ENCODE measurements at regions not wholly inside any gene's neighbourhood (a gene's known extent, or its start where the extent isn't known, plus 50 kb on each side); places are given as distances from the start of the nearest gene placed in this dataset.
"Not testable (repeated sequence)": the region's sequence is repeated elsewhere in the genome, so short reads cannot be mapped to it uniquely, and the experiment has no call there.

DNA sequence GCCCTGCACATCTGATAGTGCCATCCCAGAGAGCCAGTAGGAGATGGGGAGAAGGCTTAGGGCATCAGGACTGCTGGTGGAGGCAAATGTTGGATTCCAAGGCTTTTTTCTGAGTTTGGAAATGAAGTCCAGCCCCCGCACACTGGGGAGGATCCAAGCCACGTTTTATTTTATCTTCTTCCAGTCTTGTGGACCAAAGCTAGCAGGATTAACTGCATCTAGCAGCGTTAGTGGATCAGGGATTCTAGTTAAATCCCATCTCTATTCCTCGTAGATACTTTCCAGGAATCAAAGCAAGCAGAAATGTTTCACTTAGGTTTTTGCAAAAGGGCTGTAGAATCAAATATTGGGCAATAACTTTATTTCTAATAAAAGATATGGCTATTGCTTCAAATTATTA, 114.7 kb upstream of the OR13F1 start:
- TF ChIP-seq POLR2A (IDR thresholded peaks at IDR 0.05; ENCODE audit: low read depth, low read length): no peak
- TF ChIP-seq, protein P1, sequence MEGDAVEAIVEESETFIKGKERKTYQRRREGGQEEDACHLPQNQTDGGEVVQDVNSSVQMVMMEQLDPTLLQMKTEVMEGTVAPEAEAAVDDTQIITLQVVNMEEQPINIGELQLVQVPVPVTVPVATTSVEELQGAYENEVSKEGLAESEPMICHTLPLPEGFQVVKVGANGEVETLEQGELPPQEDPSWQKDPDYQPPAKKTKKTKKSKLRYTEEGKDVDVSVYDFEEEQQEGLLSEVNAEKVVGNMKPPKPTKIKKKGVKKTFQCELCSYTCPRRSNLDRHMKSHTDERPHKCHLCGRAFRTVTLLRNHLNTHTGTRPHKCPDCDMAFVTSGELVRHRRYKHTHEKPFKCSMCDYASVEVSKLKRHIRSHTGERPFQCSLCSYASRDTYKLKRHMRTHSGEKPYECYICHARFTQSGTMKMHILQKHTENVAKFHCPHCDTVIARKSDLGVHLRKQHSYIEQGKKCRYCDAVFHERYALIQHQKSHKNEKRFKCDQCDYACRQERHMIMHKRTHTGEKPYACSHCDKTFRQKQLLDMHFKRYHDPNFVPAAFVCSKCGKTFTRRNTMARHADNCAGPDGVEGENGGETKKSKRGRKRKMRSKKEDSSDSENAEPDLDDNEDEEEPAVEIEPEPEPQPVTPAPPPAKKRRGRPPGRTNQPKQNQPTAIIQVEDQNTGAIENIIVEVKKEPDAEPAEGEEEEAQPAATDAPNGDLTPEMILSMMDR (IDR thresholded peaks at IDR 0.05; ENCODE audit: extremely low read depth in 1 of 2, insufficient read depth in 1 of 2, low read depth in 1 of 2, low read length in 2 of 2): no peak
- no peak for TF ChIP-seq JUN (IDR thresholded peaks at IDR 0.05; ENCODE audit: borderline replicate concordance, insufficient read depth, insufficient read length, low read depth)
- no peak for TF ChIP-seq EZH2 (IDR thresholded peaks at IDR 0.05; ENCODE audit: borderline replicate concordance, low read depth, low read length, severe bottlenecking)
- no peak for TF ChIP-seq POLR2AphosphoS5 (IDR thresholded peaks at IDR 0.05; ENCODE audit: insufficient read depth, low read depth, low read length)
- no peak for TF ChIP-seq MYC (IDR thresholded peaks at IDR 0.05; ENCODE audit: low read depth, low read length)
- no peak for TF ChIP-seq FOS (IDR thresholded peaks at IDR 0.05; ENCODE audit: borderline replicate concordance, insufficient read depth, low read length)
- TF ChIP-seq, protein P2, sequence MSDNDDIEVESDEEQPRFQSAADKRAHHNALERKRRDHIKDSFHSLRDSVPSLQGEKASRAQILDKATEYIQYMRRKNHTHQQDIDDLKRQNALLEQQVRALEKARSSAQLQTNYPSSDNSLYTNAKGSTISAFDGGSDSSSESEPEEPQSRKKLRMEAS (IDR thresholded peaks at IDR 0.05; ENCODE audit: insufficient read depth, insufficient read length): no peak
- no peak for TF ChIP-seq GATA2 (IDR thresholded peaks at IDR 0.05; ENCODE audit: insufficient read depth, insufficient read length, low read depth, low read length)
- no peak overlapping the region for H3K9ac ChIP-seq (replicated peaks; ENCODE audit: extremely low read depth, insufficient read depth, low read length)
- ChIA-PET POLR2A (no interaction called here), CTCF (no interaction called here)
- no peaks in the 10 kb centered on the region for H4K20me1 ChIP-seq (replicated peaks; ENCODE audit: control insufficient read depth, extremely low read depth, insufficient read depth, low read length)
- H3K9me3 ChIP-seq (replicated peaks; ENCODE audit: control insufficient read depth, insufficient read depth, low read length): no peaks in the 10 kb centered on the region
- dilution Hi-C loops (cut with MboI; ENCODE audit: extremely low pct_ligation_motif_present, low sequenced_read_pairs) (no loop called here), intact Hi-C loops (cut with micrococcal nuclease) (no loop called here)
- no peaks in the 10 kb centered on the region for H3K79me2 ChIP-seq (ENCODE audit: control insufficient read depth, insufficient read depth, low read length)
- H3K27me3 ChIP-seq (ENCODE audit: control insufficient read depth in 2 of 2, insufficient read depth in 2 of 2, low read length in 2 of 2): no peaks in the 10 kb centered on the region
- BruUV-seq (replicated peaks): no TSS peak
- H3K4me3 ChIP-seq (replicated peaks in 1 of 3; ENCODE audit: insufficient read depth in 1 of 3, low read depth in 1 of 3, low read length in 3 of 3): no peak overlapping the region
- no peaks in the 10 kb centered on the region for H3K4me1 ChIP-seq (ENCODE audit: control insufficient read depth, extremely low read depth, insufficient read depth, low read length)
- H2AFZ ChIP-seq (ENCODE audit: low read depth, low read length): no peak overlapping the region
- no peaks in the 10 kb centered on the region for H3K36me3 ChIP-seq (ENCODE audit: control insufficient read depth in 2 of 2, extremely low read depth in 1 of 2, insufficient read depth in 2 of 2, low read length in 2 of 2)
- FAIRE-seq: no peak
- H3K27ac ChIP-seq (ENCODE audit: insufficient read depth, low read depth, low read length): no peak overlapping the region
- DNase-seq (ENCODE audit: low read depth, low spot score): no peak
- no peaks in the 10 kb centered on the region for H3K9me1 ChIP-seq (replicated peaks; ENCODE audit: control insufficient read depth, extremely low read depth, insufficient read depth, low read length)
- H3K4me2 ChIP-seq (ENCODE audit: insufficient read depth, low read length): no peak overlapping the region

DNA sequence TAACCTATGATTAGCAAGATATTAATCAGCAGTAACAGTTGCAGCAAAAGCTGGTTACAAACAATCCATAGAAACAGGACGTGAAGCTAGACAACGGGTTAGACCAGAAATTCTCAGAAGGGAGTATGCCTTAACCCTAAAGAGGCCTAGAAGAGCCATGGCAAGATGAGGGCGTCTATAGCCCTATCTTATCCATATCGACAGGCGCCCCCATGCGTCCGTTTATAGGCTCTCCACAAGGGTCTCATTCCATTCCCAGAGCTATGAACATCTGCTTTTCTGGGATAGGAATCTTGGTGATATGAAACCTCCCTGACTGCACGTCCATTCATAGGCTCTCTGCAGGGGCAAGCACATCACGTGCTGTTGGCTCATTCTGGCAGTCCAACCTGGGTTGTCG, 109.2 kb upstream of the OR13F1 start:
- DNase-seq (ENCODE audit: low read depth, low spot score); H4K20me1 ChIP-seq (replicated peaks; ENCODE audit: control insufficient read depth, extremely low read depth, insufficient read depth, low read length); POLR2A ChIA-PET; H3K27ac ChIP-seq (ENCODE audit: insufficient read depth, low read depth, low read length); H3K4me3 ChIP-seq (replicated peaks in 1 of 3; ENCODE audit: insufficient read depth in 1 of 3, low read depth in 1 of 3, low read length in 3 of 3); H3K4me1 ChIP-seq (ENCODE audit: control insufficient read depth, extremely low read depth, insufficient read depth, low read length); dilution Hi-C loops (cut with MboI; ENCODE audit: extremely low pct_ligation_motif_present, low sequenced_read_pairs); CTCF ChIA-PET; H3K9me3 ChIP-seq (replicated peaks; ENCODE audit: control insufficient read depth, insufficient read depth, low read length); H3K79me2 ChIP-seq (ENCODE audit: control insufficient read depth, insufficient read depth, low read length); intact Hi-C loops (cut with micrococcal nuclease); H3K4me2 ChIP-seq (ENCODE audit: insufficient read depth, low read length); H3K9me1 ChIP-seq (replicated peaks; ENCODE audit: control insufficient read depth, extremely low read depth, insufficient read depth, low read length); H2AFZ ChIP-seq (ENCODE audit: low read depth, low read length); H3K9ac ChIP-seq (replicated peaks; ENCODE audit: extremely low read depth, insufficient read depth, low read length); H3K27me3 ChIP-seq (ENCODE audit: control insufficient read depth in 2 of 2, insufficient read depth in 2 of 2, low read length in 2 of 2); BruUV-seq (replicated peaks); H3K36me3 ChIP-seq (ENCODE audit: control insufficient read depth in 2 of 2, extremely low read depth in 1 of 2, insufficient read depth in 2 of 2, low read length in 2 of 2); FAIRE-seq: not testable (repeated sequence)

Measured in endothelial cell of umbilical vein (primary cell).